GM19463 (cell line): ENCODE measurements at regions not wholly inside any gene's neighbourhood (a gene's known extent, or its start where the extent isn't known, plus 50 kb on each side); places are given as distances from the start of the nearest gene placed in this dataset.
"Not testable (repeated sequence)": the region's sequence is repeated elsewhere in the genome, so short reads cannot be mapped to it uniquely, and the experiment has no call there.

Source experiments
- ATAC-seq: cut with Tn5 transposase; IDR thresholded peaks from one replicate; pipeline ENCODE4 v1.9.1; 2021; ENCODE audit warnings: mild to moderate bottlenecking, moderate library complexity; ENCODE audit not compliant: unreplicated experiment

- not testable (repeated sequence) for ATAC-seq
Observed at GRCh38 chr12:62202861-62203260, 57.3 kb upstream of the USP15 start.

GRCh38 chr12:62205346-62205745, 54.9 kb upstream of the USP15 start:
- no peak for ATAC-seq

DNA sequence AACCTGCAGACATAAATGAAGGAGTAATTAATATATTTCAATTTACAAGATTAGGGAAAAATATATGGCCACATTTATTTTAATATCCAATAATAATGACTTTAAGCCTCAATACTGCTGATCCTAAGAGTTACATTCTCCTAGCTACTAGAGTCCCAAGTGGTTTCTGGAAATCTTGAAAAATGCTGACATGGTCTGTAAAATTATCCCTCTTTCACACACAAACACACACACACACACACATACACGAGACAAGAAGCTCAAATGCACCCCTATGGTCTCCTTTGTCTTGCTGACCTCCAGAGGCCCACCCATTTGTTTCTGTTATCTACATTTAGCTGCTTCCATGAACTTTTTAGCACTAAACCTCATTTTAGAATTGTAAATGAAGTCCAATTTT, 53.0 kb upstream of the USP15 start:
- no peak for ATAC-seq
